Neural cell (in vitro differentiated cells): ENCODE measurements at regions not wholly inside any gene's neighbourhood (a gene's known extent, or its start where the extent isn't known, plus 50 kb on each side); places are given as distances from the start of the nearest gene placed in this dataset.

Source experiments
- POLR2AphosphoS5 ChIP-seq: IDR thresholded peaks from 2 replicates; pipeline ENCODE4 v1.6.1; 2012
- TAF1 ChIP-seq: IDR thresholded peaks from 2 replicates; pipeline ENCODE4 v1.6.1; 2012; ENCODE audit warnings: low read depth
- TF ChIP-seq, protein P1 (sequence below): fragments of 450-650 bp; IDR thresholded peaks from 2 replicates; pipeline ENCODE4 v1.5.1; 2014; ENCODE audit warnings: antibody characterized with exemption, mild to moderate bottlenecking, moderate library complexity; ENCODE audit not compliant: poor library complexity, severe bottlenecking

DNA sequence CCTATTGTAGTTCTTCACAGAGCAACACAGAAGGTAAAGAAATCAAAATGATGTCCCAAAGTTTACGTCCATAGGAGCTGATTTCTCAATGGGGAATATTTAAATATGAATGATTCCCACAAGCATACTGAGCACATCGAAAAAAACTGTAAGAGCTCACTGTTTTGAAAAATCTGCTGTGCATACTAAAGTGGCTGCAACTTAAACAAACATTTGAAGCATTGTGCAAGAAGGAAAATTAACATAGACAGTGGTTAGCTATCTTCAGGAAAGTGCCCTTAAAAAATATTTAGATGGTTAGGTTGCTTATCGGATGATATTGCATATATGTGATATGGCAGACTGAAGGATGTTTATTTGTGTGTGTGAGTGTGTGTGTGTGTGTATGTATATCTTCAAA, 747.6 kb downstream of the RFPL4B start:
- TF ChIP-seq, protein P1, sequence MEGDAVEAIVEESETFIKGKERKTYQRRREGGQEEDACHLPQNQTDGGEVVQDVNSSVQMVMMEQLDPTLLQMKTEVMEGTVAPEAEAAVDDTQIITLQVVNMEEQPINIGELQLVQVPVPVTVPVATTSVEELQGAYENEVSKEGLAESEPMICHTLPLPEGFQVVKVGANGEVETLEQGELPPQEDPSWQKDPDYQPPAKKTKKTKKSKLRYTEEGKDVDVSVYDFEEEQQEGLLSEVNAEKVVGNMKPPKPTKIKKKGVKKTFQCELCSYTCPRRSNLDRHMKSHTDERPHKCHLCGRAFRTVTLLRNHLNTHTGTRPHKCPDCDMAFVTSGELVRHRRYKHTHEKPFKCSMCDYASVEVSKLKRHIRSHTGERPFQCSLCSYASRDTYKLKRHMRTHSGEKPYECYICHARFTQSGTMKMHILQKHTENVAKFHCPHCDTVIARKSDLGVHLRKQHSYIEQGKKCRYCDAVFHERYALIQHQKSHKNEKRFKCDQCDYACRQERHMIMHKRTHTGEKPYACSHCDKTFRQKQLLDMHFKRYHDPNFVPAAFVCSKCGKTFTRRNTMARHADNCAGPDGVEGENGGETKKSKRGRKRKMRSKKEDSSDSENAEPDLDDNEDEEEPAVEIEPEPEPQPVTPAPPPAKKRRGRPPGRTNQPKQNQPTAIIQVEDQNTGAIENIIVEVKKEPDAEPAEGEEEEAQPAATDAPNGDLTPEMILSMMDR, result no peak
- TF ChIP-seq TAF1 (no peak), POLR2AphosphoS5 (no peak)
